ENCODE measurements at regions not wholly inside any gene's neighbourhood (a gene's known extent, or its start where the extent isn't known, plus 50 kb on each side); places are given as distances from the start of the nearest gene placed in this dataset.

- no peak for ATAC-seq
- TF ChIP-seq CSRNP3 (CRISPR knock-in tag; IDR thresholded peaks at IDR 0.05) (no peak), ISL1 (CRISPR knock-in tag; IDR thresholded peaks at IDR 0.05) (no peak), ESRRG (CRISPR knock-in tag; IDR thresholded peaks at IDR 0.05) (no peak), ARNTL (CRISPR knock-in tag; IDR thresholded peaks at IDR 0.05; ENCODE audit: borderline replicate concordance, low read depth) (no peak), POU6F1 (CRISPR knock-in tag; IDR thresholded peaks at IDR 0.05; ENCODE audit: borderline replicate concordance, low read depth) (no peak), ZNF8 (CRISPR knock-in tag; IDR thresholded peaks at IDR 0.05) (no peak), PPARA (CRISPR knock-in tag; IDR thresholded peaks at IDR 0.05; ENCODE audit: borderline replicate concordance) (no peak), PATZ1 (CRISPR knock-in tag; IDR thresholded peaks at IDR 0.05; ENCODE audit: borderline replicate concordance) (no peak), TSHZ2 (CRISPR knock-in tag; IDR thresholded peaks at IDR 0.05) (no peak), CREB5 (CRISPR knock-in tag; IDR thresholded peaks at IDR 0.05; ENCODE audit: low read depth) (no peak), RARB (CRISPR knock-in tag; IDR thresholded peaks at IDR 0.05) (no peak), SNAI2 (CRISPR knock-in tag; IDR thresholded peaks at IDR 0.05) (no peak), ZFP30 (CRISPR knock-in tag; IDR thresholded peaks at IDR 0.05) (no peak), ZNF565 (CRISPR knock-in tag; conservative IDR thresholded peaks at IDR 0.05; ENCODE audit: low read depth) (no peak), BACH2 (CRISPR knock-in tag; IDR thresholded peaks at IDR 0.05; ENCODE audit: borderline replicate concordance) (no peak), TCF4 (CRISPR knock-in tag; IDR thresholded peaks at IDR 0.05; ENCODE audit: borderline replicate concordance) (no peak), CSDC2 (CRISPR knock-in tag; IDR thresholded peaks at IDR 0.05) (no peak), ZFP3 (CRISPR knock-in tag; IDR thresholded peaks at IDR 0.05) (no peak), TOX (CRISPR knock-in tag; IDR thresholded peaks at IDR 0.05; ENCODE audit: borderline replicate concordance) (no peak)
These were observed 51.9 kb upstream of the TMEM163 start for GRCh38 chr2:134770702-134771101.

- TF ChIP-seq RARB (CRISPR knock-in tag; IDR thresholded peaks at IDR 0.05) = no peak
- ATAC-seq = no peak
These were observed 52.6 kb upstream of the TMEM163 start for GRCh38 chr2:134771313-134771801.

- no peak for ATAC-seq
- no peak for TF ChIP-seq ZFP30 (CRISPR knock-in tag; IDR thresholded peaks at IDR 0.05)
- TF ChIP-seq OSR1 (CRISPR knock-in tag; IDR thresholded peaks at IDR 0.05) = no peak
- TF ChIP-seq TCF4 (CRISPR knock-in tag; IDR thresholded peaks at IDR 0.05; ENCODE audit: borderline replicate concordance) = no peak
- no peak for TF ChIP-seq CREB5 (CRISPR knock-in tag; IDR thresholded peaks at IDR 0.05; ENCODE audit: low read depth)
- no peak for TF ChIP-seq TSHZ2 (CRISPR knock-in tag; IDR thresholded peaks at IDR 0.05)
- no peak for TF ChIP-seq BACH2 (CRISPR knock-in tag; IDR thresholded peaks at IDR 0.05; ENCODE audit: borderline replicate concordance)
- TF ChIP-seq SNAI2 (CRISPR knock-in tag; IDR thresholded peaks at IDR 0.05) = no peak
- no peak for TF ChIP-seq PATZ1 (CRISPR knock-in tag; IDR thresholded peaks at IDR 0.05; ENCODE audit: borderline replicate concordance)
- TF ChIP-seq ZC3H10 (CRISPR knock-in tag; IDR thresholded peaks at IDR 0.05) = no peak
- no peak for TF ChIP-seq TOX (CRISPR knock-in tag; IDR thresholded peaks at IDR 0.05; ENCODE audit: borderline replicate concordance)
- no peak for TF ChIP-seq ISL1 (CRISPR knock-in tag; IDR thresholded peaks at IDR 0.05)
These were observed 53.8 kb upstream of the TMEM163 start for GRCh38 chr2:134772493-134773169.
